ENCODE measurements at regions not wholly inside any gene's neighbourhood (a gene's known extent, or its start where the extent isn't known, plus 50 kb on each side); places are given as distances from the start of the nearest gene placed in this dataset.
A peak's percentile ranks its signal among the peaks of the same experiment; 100 is the strongest.
"Not testable (repeated sequence)": the region's sequence is repeated elsewhere in the genome, so short reads cannot be mapped to it uniquely, and the experiment has no call there.

GRCh38 chr5:91293131-91293530 lies 90.0 kb downstream of the ARRDC3 start:
- no peaks in the 10 kb centered on the region for H3K36me3 ChIP-seq
- no peak overlapping the region for H3K27ac ChIP-seq
- no peak for TF ChIP-seq CTCF (IDR thresholded peaks at IDR 0.05)
- TF ChIP-seq POLR2A (IDR thresholded peaks at IDR 0.05), result no peak
- no peak overlapping the region for H3K4me3 ChIP-seq
- no peaks in the 10 kb centered on the region for H3K9me3 ChIP-seq
- intact Hi-C loops (cut with DNase I), result loop anchor here in 1 of 10 donors (10.0 kb wide), 1 partner anchor 188 kb away; no protein-coding TSS in a partner anchor
- H3K27me3 ChIP-seq, result no peaks in the 10 kb centered on the region
- DNase-seq (no peak), ATAC-seq (no peak)
- H3K4me1 ChIP-seq, result peaks cover 0 to 21% (median 7%) of the 10 kb centered on the region in 12 donors

- no peaks in the 10 kb centered on the region for H3K27me3 ChIP-seq
- ATAC-seq (no peak), DNase-seq (no peak)
- TF ChIP-seq CTCF (IDR thresholded peaks at IDR 0.05), result no peak
- no peak for TF ChIP-seq POLR2A (IDR thresholded peaks at IDR 0.05)
- peaks cover 0 to 18% (median 5%) of the 10 kb centered on the region in 12 donors for H3K4me1 ChIP-seq
- no peak overlapping the region for H3K4me3 ChIP-seq
- 67 to 84% (median 83%) methylated on average over 4 of the region's 4 CpGs for WGBS, 4 donors
- H3K36me3 ChIP-seq, result no peaks in the 10 kb centered on the region
- intact Hi-C loops (cut with DNase I), result loop anchor here in 1 of 10 donors (10.0 kb wide), 1 partner anchor 187 kb away; no protein-coding TSS in a partner anchor
- peaks cover 0 to 3% (median 0%) of the 10 kb centered on the region in 12 donors for H3K9me3 ChIP-seq
- H3K27ac ChIP-seq, result no peak overlapping the region
Measured at GRCh38 chr5:91291628-91292569, 91.2 kb downstream of the ARRDC3 start.

GRCh38 chr5:91288118-91288916 lies 94.8 kb downstream of the ARRDC3 start:
- ATAC-seq (peak in 3 of 4 donors; percentile 41 to 71 (median 69)), DNase-seq (peak in 1 of 5 donors; percentile 17)
- Histone ChIP-seq H3K27ac (peak overlapping the region in 11 of 12 donors; percentile 15 to 71 (median 48)), H3K9me3 (peaks cover 0 to 3% (median 0%) of the 10 kb centered on the region in 12 donors), H3K4me1 (peaks cover 0 to 11% (median 0%) of the 10 kb centered on the region in 12 donors), H3K36me3 (no peaks in the 10 kb centered on the region), H3K27me3 (no peaks in the 10 kb centered on the region), H3K4me3 (no peak overlapping the region)
- TF ChIP-seq CTCF (IDR thresholded peaks at IDR 0.05), result no peak
- no peak for TF ChIP-seq POLR2A (IDR thresholded peaks at IDR 0.05)
- intact Hi-C loops (cut with DNase I), result loop anchor here in 4 of 10 donors (10.0 kb wide), 2 partner anchors 174 to 184 kb away; no protein-coding TSS in a partner anchor
- 66 to 79% (median 72%) methylated on average over 3 of the region's 3 CpGs for WGBS, 4 donors

- peaks cover 0 to 24% (median 8%) of the 10 kb centered on the region in 12 donors for H3K4me1 ChIP-seq
- not testable (repeated sequence) for H3K27me3 ChIP-seq, ATAC-seq, H3K36me3 ChIP-seq, H3K27ac ChIP-seq, DNase-seq, H3K4me3 ChIP-seq, H3K9me3 ChIP-seq
- intact Hi-C loops (cut with DNase I), result loop anchor here in 4 of 10 donors (10.0 kb wide), 2 partner anchors 170 to 180 kb away; no protein-coding TSS in a partner anchor
- WGBS, 4 donors, result 87 to 94% (median 89%) methylated on average over 4 of the region's 4 CpGs
Measured at GRCh38 chr5:91285062-91285461, 98.1 kb downstream of the ARRDC3 start.

Data from heart left ventricle (tissue), 16 donors.